Neural cell (in vitro differentiated cells): ENCODE measurements at regions not wholly inside any gene's neighbourhood (a gene's known extent, or its start where the extent isn't known, plus 50 kb on each side); places are given as distances from the start of the nearest gene placed in this dataset.

ENCODE experiments used
- EP300 ChIP-seq: fragments of 450-650 bp; conservative IDR thresholded peaks from 2 replicates; pipeline ENCODE4 v1.6.1; 2014; ENCODE audit warnings: antibody characterized with exemption, mild to moderate bottlenecking, moderate library complexity; ENCODE audit not compliant: poor library complexity, severe bottlenecking
- EZH2 ChIP-seq: fragments of 200-600, 300-800 bp; shearing (Covaris generic), sonication (generic); IDR thresholded peaks from 2 replicates; pipeline ENCODE4 v1.6.1; 2014; ENCODE audit warnings: antibody characterized with exemption, low read length, borderline replicate concordance, mild to moderate bottlenecking; ENCODE audit not compliant: insufficient read depth, poor library complexity, severe bottlenecking
- MXI1 ChIP-seq: fragments of 450-650 bp; conservative IDR thresholded peaks from 2 replicates; pipeline ENCODE4 v1.6.1; 2014; ENCODE audit warnings: antibody characterized with exemption, mild to moderate bottlenecking; ENCODE audit not compliant: poor library complexity, severe bottlenecking
- POLR2AphosphoS5 ChIP-seq: IDR thresholded peaks from 2 replicates; pipeline ENCODE4 v1.6.1; 2012
- RAD21 ChIP-seq: fragments of 450-650 bp; conservative IDR thresholded peaks from 2 replicates; pipeline ENCODE4 v1.6.1; 2014; ENCODE audit warnings: antibody characterized with exemption, mild to moderate bottlenecking, moderate library complexity
- SMC3 ChIP-seq: fragments of 450-650 bp; conservative IDR thresholded peaks from 2 replicates; pipeline ENCODE4 v1.6.1; 2014; ENCODE audit warnings: antibody characterized with exemption, mild to moderate bottlenecking, moderate library complexity; ENCODE audit not compliant: poor library complexity
- TAF1 ChIP-seq: IDR thresholded peaks from 2 replicates; pipeline ENCODE4 v1.6.1; 2012; ENCODE audit warnings: low read depth
- TF ChIP-seq, protein P1 (sequence below): fragments of 450-650 bp; IDR thresholded peaks from 2 replicates; pipeline ENCODE4 v1.5.1; 2014; ENCODE audit warnings: antibody characterized with exemption, mild to moderate bottlenecking, moderate library complexity; ENCODE audit not compliant: poor library complexity, severe bottlenecking
- TF ChIP-seq, protein P2 (sequence below): IDR thresholded peaks from 2 replicates; pipeline ENCODE4 v1.6.1; 2012; ENCODE audit warnings: borderline replicate concordance

DNA sequence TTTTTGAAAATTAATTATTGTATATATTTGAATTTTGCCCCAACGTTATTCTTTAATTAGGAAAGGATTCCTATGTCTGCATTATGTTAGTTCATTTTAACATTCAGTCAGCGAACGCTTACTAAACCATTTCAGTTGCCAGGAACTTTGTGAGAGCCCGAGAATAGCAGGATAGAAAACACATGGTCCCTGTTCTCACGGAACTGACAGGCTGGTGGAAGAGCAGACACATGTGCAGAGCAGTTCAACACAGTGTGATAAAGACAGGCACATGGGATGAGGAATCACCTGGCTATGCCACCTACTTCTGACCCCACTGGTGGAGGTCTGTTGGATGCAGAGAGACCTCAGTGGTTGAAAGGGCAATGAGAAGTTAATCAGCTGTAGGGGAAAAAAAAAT is 367.2 kb downstream of the EPM2A start:
- TF ChIP-seq, protein P1, sequence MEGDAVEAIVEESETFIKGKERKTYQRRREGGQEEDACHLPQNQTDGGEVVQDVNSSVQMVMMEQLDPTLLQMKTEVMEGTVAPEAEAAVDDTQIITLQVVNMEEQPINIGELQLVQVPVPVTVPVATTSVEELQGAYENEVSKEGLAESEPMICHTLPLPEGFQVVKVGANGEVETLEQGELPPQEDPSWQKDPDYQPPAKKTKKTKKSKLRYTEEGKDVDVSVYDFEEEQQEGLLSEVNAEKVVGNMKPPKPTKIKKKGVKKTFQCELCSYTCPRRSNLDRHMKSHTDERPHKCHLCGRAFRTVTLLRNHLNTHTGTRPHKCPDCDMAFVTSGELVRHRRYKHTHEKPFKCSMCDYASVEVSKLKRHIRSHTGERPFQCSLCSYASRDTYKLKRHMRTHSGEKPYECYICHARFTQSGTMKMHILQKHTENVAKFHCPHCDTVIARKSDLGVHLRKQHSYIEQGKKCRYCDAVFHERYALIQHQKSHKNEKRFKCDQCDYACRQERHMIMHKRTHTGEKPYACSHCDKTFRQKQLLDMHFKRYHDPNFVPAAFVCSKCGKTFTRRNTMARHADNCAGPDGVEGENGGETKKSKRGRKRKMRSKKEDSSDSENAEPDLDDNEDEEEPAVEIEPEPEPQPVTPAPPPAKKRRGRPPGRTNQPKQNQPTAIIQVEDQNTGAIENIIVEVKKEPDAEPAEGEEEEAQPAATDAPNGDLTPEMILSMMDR = no peak
- no peak for TF ChIP-seq RAD21
- no peak for TF ChIP-seq EZH2
- TF ChIP-seq, protein P2, sequence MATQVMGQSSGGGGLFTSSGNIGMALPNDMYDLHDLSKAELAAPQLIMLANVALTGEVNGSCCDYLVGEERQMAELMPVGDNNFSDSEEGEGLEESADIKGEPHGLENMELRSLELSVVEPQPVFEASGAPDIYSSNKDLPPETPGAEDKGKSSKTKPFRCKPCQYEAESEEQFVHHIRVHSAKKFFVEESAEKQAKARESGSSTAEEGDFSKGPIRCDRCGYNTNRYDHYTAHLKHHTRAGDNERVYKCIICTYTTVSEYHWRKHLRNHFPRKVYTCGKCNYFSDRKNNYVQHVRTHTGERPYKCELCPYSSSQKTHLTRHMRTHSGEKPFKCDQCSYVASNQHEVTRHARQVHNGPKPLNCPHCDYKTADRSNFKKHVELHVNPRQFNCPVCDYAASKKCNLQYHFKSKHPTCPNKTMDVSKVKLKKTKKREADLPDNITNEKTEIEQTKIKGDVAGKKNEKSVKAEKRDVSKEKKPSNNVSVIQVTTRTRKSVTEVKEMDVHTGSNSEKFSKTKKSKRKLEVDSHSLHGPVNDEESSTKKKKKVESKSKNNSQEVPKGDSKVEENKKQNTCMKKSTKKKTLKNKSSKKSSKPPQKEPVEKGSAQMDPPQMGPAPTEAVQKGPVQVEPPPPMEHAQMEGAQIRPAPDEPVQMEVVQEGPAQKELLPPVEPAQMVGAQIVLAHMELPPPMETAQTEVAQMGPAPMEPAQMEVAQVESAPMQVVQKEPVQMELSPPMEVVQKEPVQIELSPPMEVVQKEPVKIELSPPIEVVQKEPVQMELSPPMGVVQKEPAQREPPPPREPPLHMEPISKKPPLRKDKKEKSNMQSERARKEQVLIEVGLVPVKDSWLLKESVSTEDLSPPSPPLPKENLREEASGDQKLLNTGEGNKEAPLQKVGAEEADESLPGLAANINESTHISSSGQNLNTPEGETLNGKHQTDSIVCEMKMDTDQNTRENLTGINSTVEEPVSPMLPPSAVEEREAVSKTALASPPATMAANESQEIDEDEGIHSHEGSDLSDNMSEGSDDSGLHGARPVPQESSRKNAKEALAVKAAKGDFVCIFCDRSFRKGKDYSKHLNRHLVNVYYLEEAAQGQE = no peak
- TF ChIP-seq POLR2AphosphoS5 = no peak
- no peak for TF ChIP-seq EP300
- TF ChIP-seq TAF1 = no peak
- TF ChIP-seq SMC3 = no peak
- TF ChIP-seq MXI1 = no peak
